Astrocyte (in vitro differentiated cells and primary cell): ENCODE measurements at regions not wholly inside any gene's neighbourhood (a gene's known extent, or its start where the extent isn't known, plus 50 kb on each side); places are given as distances from the start of the nearest gene placed in this dataset.

Experiments
- CTCF ChIP-seq: IDR thresholded peaks from 2 replicates; pipeline ENCODE4 v1.5.1; 2011; ENCODE audit warnings: low read depth, mild to moderate bottlenecking, inconsistent platforms, low read length, moderate library complexity; ENCODE audit not compliant: insufficient read depth
- EZH2 ChIP-seq: IDR thresholded peaks from 2 replicates; pipeline ENCODE4 v1.6.1; 2012; ENCODE audit warnings: mild to moderate bottlenecking, low read length, inconsistent platforms; ENCODE audit not compliant: insufficient read depth

GRCh38 chr1:83717785-83718184 lies 281.1 kb downstream of the TTLL7 start:
- TF ChIP-seq CTCF, result no peak
- TF ChIP-seq EZH2, result no peak
